T-helper 2 cell treated with Interferon-gamma antibody and Interleukin-4, amounts not matched to agents 100 ng/mL and 5 ng/mL, for 36 hours (primary cell): ENCODE measurements at regions not wholly inside any gene's neighbourhood (a gene's known extent, or its start where the extent isn't known, plus 50 kb on each side); places are given as distances from the start of the nearest gene placed in this dataset.
"Not testable (repeated sequence)": the region's sequence is repeated elsewhere in the genome, so short reads cannot be mapped to it uniquely, and the experiment has no call there.

Source experiments
- intact Hi-C: fragments of 100-400 bp; cut with micrococcal nuclease; formaldehyde crosslinking; loops from one replicate; pipeline ENCODE4 v1.15.1; 2023

- intact Hi-C loops: no loop called here
These were observed 51.1 kb upstream of the CRY1 start for GRCh38 chr12:107144441-107144840.

DNA sequence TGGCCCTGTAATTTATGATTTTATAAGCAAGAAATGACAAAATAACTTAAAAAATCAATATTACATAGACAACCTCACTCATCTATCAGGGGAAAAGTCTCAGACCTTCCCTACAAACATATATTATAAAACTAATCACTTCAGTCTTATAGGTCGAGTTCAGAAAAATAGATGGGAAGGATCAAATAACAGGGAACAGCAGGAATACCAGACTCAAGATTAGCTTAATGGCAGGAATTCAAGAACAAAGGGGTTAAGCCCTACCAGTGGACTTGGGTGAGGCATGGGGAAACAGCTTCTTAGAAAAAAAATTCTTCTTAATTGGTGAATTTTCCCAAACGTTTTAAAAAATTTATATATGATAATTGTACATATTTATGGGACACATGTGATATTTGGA is 51.6 kb upstream of the CRY1 start:
- intact Hi-C loops: no loop called here

DNA sequence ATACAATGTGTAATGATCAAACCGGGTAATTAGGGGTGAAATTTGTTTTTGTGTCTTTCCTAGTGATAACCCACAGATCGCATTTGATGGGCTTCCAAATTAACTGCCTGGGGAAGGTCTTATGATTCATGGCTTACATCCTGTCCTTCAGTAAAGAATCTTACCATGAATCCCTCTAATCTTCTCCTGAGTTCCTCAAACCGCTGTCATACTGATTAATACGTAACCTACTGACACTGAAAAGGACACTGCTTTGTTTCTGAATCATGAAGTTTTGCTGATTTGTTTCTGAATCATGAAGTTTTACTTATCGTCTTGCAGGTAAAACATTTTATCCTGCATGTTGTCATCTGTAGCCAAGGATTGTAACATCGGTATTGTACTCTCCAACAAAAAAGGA is 52.0 kb upstream of the CRY1 start:
- intact Hi-C loops: no loop called here

DNA sequence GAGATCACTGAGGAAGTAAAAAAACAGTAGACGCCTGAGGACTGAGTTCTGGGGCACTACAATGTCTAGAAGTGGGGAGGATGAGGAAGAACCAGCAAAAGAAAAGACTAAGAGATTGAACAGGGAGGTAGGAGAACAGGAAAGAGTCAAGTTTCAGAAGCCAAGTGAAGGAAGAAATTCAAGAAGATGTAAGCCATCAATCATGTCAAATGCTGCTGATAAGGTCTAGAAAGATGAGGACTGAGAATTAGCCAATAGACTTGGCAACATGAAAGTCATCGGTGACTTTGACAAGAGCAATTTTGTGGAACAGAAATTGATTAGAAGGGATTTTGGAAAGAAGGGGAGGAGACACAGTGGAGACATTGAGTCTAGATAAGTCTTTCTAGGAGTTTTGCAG is 54.8 kb upstream of the CRY1 start:
- intact Hi-C loops: no loop called here

GRCh38 chr12:107152315-107152714 is 59.0 kb upstream of the CRY1 start:
- intact Hi-C loops: no loop called here

- intact Hi-C loops: no loop called here
These were observed 66.1 kb upstream of the CRY1 start for GRCh38 chr12:107159384-107159900.

- intact Hi-C loops: no loop called here
These were observed 70.1 kb upstream of the CRY1 start for GRCh38 chr12:107163413-107163812.

DNA sequence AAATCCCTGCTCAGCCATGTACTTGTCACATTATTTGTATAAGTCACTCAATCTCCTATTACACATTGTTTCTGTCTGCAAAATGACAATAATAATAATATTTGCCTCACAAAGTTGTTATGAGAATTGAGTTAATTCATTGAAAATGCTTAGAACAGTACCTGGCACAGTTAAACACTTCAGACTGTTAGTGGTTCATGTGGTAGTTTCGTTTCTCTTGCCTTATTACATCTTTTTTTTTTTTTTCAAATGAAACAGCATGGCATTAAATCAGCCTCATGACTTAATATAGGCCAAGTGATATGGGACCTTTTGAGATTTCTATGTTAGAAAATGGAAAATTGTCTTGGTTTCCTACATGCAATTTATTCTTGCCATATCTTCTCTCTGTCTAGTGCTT is 71.0 kb upstream of the CRY1 start:
- intact Hi-C loops: no loop called here

DNA sequence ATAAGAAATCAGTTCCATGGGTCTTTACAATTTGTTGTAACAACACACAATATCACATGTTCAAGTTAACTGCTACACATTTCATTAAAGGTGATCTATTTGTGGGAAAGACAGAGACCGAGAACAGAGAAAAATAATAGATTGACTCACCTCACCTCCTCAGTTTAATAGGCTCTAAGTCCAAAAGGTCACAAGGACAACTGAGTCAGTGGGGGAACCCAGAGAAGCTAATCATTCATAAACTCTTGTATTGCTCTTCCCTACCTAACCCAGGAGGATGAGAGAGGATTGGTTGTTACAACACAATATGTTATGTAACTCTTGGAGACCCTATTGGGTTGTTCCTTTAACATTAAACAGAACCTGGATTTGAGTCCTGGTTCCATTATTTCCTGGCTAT is 72.2 kb upstream of the CRY1 start:
- intact Hi-C loops: no loop called here

DNA sequence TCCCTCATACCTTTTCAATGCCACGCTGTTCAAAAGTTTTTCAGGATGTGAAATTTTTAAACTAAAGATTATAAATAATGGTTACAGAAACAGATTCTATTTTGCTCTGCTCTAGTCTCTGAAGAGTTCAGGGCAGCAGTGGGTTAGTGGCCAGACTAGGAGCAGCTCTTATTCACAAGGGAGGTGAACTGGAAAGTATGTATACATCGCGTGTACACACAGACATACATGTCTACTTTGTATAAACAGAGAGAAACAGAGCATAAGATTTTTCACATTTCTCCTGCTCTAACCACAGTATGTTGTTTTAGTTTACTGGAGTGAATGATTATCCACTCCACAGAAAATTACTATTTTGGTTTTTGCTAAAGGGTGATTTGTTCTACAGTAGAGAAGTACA is 74.4 kb upstream of the CRY1 start:
- intact Hi-C loops: no loop called here

- intact Hi-C loops: no loop called here
These were observed 75.9 kb upstream of the CRY1 start for GRCh38 chr12:107169200-107169599.

GRCh38 chr12:107178776-107179175 is 85.4 kb upstream of the CRY1 start:
- intact Hi-C loops: no loop called here

DNA sequence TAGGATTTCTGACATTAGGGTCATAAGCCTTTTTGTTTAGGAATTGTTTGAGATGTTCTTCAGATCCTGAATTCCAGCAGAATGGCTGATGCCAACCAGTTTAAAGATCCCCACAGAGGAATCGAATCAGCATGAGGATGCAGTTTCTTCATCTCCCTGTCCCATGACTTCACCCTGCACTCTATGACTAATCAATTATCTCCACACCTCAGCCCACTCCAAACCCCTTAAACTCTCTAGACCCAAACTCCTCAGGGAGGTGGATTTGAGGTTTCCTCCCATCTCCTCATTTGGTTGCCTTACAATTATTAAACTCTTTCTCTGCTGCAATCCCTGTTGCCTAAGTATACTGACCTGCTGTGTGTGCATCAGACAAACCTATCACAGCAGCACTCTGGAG is 86.5 kb upstream of the CRY1 start:
- intact Hi-C loops: no loop called here

DNA sequence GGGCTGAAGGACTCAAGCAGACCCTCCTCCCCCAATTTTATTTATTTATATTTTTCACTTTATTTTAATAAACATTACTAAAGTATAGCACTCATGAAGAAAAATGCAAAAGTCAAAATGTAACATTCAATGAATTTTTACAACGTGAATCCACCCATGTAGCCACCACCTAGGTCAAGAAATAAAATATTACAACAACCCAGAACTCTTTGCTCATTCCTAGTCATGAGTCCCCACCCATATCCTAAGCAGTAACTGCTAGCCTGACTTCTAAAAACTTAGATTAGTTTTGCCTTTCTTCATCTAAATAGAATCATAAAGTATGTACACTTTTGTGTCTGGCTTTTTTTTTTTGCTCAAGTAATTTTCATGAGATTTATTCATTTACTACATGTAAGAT is 86.9 kb upstream of the CRY1 start:
- intact Hi-C loops: no loop called here

DNA sequence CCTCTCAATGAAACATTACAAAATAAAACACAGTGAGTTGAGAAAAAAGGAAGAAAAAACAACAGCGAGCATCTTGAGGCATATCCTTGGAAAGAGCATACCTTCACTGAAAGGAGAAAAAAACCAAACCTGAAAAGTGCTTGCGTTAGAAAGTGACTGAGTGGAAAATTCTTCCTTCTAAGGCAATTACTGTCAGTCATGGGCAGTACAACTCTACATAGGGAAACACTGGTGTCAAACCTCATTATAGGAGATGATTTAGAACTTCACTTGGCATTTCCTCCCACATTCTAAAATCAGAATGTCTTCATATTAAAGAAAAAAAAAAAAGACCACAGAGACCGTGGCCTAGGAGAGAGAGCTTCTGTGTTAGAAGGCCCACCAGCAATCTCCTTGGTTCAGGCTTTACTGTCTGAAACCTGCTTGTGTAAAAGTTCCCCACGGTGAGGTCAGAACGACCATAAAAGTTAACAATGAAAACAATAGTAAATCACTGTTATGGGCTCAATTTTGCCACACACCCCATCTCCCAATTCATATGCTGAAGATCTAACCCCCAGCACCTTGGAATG is 91.1 kb upstream of the CRY1 start:
- intact Hi-C loops: no loop called here

- intact Hi-C loops: no loop called here
These were observed 103.3 kb upstream of the CRY1 start for GRCh38 chr12:107196681-107197080.

DNA sequence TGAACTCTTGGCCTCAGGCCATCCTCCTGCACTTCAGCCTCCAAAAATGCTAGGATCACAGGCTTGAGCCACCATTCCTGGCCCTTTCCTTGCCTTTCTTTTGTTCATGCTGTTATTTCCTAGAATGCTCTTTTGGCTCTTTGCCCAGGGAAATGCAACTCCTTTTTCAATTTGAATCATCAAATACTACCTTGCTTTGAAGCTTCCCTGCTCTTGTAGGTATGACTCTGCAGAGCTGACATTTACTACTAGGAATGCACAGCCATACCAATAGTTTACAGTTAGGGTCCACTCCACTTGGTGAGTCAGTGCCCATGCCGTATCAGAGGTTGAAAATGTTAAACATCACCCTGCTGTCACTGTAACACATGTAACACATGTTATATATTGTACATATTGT is 107.0 kb upstream of the CRY1 start:
- intact Hi-C loops: no loop called here

DNA sequence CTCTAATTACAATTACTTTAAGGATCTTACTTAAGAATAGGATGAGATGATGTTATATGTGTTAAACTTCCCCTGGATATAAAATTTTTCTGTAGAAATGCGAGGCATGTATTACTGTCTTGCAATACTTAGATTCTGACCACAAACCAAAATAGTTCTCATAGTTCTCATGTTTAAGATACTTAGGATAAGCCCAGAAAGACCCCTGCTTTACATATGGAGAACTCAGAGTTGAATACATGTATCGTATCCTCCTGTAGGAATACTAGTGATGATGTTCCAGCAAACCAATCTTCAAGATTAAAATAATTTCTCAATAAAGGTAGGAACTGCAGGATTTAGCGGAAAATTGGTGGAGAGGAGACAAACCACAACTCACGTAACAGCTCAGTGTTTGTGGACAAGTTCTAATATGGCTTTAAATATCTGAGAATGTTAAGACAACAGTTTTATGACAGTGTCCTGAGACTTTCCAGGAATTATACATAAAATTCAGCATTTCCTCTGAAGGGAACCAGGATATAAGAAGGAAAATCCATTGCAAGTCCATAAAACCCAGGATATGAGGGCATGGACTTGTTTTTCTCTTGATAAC is 114.7 kb upstream of the CRY1 start:
- intact Hi-C loops: no loop called here

- intact Hi-C loops: not testable (repeated sequence)
These were observed 116.4 kb upstream of the CRY1 start for GRCh38 chr12:107209700-107210099.

GRCh38 chr12:107214373-107214773 is 121.0 kb upstream of the CRY1 start:
- intact Hi-C loops: not testable (repeated sequence)

GRCh38 chr12:107216411-107216810 is 123.1 kb upstream of the CRY1 start:
- intact Hi-C loops: not testable (repeated sequence)

DNA sequence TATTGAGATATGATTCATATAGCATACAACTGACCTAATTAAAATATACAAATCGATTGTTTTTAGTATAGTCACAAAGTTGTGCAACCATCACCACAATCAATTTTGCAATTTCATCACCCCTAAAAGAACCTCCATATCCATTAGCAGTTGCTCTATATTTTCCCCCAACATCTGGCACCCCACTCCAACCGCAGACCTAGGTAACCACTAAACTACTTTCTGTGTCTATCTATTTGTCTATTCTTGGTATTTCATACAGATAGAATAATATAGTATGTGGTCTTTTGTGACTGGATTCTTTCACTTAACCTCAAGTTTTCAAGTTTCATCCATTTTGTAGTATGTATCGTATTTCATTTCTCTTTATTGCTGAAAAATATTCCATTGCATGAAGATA is 126.0 kb upstream of the CRY1 start:
- intact Hi-C loops: no loop called here

GRCh38 chr12:107221913-107222312 is 128.6 kb upstream of the CRY1 start:
- intact Hi-C loops: loop anchor here (2.0 to 10.0 kb wide), 2 partner anchors 183 to 385 kb away; no protein-coding TSS in a partner anchor
